ENCODE measurements at regions not wholly inside any gene's neighbourhood (a gene's known extent, or its start where the extent isn't known, plus 50 kb on each side); places are given as distances from the start of the nearest gene placed in this dataset.

GRCh38 chr9:118331622-118332045 lies 627.4 kb downstream of the TLR4 start:
- no peak for TF ChIP-seq REST (IDR thresholded peaks at IDR 0.05; ENCODE audit: insufficient read depth in 1 of 2, low read depth in 2 of 2, low read length in 1 of 2)
- no peak for TF ChIP-seq CTCF (IDR thresholded peaks at IDR 0.05)
- TF ChIP-seq SIN3A (IDR thresholded peaks at IDR 0.05; ENCODE audit: borderline replicate concordance, insufficient read depth, low read depth, low read length), result no peak

All from Panc1 (cell line).